Thoracic aorta (tissue), 2 donors: ENCODE measurements at regions not wholly inside any gene's neighbourhood (a gene's known extent, or its start where the extent isn't known, plus 50 kb on each side); places are given as distances from the start of the nearest gene placed in this dataset.

Experiments used
- ATAC-seq: fragments of 150-250 bp; one replicate; pipeline ENCODE4 v1.8.0; 2017; ENCODE audit warnings: low read depth; ENCODE audit not compliant: insufficient number of reproducible peaks, low FRiP score
- DNase-seq: peaks from one replicate; pipeline ENCODE4 v3.0.0-alpha.2; 2020; ENCODE audit warnings: low spot score
- H3K27ac ChIP-seq, 2 donors: fragments of 200-600 bp; sonication (generic); 1 replicate in 1 of 2; 2 replicates in 1 of 2; pipeline ENCODE4 v1.5.1; 2016; ENCODE audit warnings: mild to moderate bottlenecking in 2 of 2, moderate library complexity in 2 of 2
- H3K27me3 ChIP-seq: fragments of 200-600 bp; sonication (generic); replicated peaks from 2 replicates; pipeline ENCODE4 v1.6.0; 2016; ENCODE audit warnings: mild to moderate bottlenecking; ENCODE audit not compliant: insufficient read depth
- H3K36me3 ChIP-seq: fragments of 200-600 bp; sonication (generic); one replicate; pipeline ENCODE4 v1.5.1; 2016
- H3K4me1 ChIP-seq, 2 donors: fragments of 200-600 bp; sonication (generic); 1 replicate in 1 of 2; 2 replicates in 1 of 2; pipeline versions ENCODE4 v1.5.1 to v1.6.0; 2016; ENCODE audit warnings: low read depth in 2 of 2, mild to moderate bottlenecking in 1 of 2; ENCODE audit not compliant: control insufficient read depth in 1 of 2
- H3K4me3 ChIP-seq: fragments of 200-600 bp; sonication (generic); 2 replicates; pipeline ENCODE4 v1.5.1; 2016; ENCODE audit warnings: mild to moderate bottlenecking
- H3K9me3 ChIP-seq: fragments of 200-600 bp; sonication (generic); 2 replicates; pipeline ENCODE4 v1.5.1; 2016
- TF ChIP-seq, protein P1 (sequence below): fragments of 200-600 bp; sonication (generic); IDR thresholded peaks from one replicate; pipeline ENCODE4 v1.5.1; 2019; ENCODE audit warnings: antibody characterized with exemption

DNA sequence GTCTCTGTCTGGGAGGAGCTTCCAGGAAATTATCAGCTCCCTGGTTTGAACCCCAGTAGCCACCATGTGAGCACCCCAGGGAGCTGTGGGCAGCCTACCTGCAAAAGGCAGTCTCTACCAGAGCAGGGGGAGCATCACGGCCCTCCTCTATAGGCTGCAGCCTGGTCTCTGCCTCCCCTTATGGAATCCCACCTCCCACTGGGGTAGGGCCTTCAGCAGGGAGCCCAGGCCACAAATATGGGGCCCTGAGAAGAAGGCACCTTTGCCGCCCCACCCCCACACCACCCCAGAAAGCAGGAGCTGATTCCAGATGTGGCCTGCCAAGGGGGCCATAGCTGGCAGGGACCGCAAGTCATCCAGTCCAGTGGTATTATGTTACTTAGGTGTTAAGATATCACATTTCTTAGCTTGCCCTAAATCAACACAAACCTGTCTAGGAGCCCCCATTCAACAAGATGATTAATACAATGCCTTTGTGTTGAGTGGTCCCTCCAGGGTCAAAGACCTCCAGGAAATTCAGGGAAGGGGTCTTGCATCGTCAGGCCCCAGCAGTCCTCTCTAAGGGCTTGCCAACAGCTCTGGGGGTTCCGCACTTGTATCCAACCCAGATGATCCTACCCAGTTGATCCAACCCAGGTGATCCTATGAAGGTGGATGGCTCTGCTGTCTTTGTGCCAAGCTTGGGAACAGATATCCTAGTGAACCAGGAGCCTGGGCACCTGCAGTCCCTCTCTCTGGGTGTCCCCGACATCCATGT is 114.9 kb downstream of the OAT start:
- TF ChIP-seq, protein P1, sequence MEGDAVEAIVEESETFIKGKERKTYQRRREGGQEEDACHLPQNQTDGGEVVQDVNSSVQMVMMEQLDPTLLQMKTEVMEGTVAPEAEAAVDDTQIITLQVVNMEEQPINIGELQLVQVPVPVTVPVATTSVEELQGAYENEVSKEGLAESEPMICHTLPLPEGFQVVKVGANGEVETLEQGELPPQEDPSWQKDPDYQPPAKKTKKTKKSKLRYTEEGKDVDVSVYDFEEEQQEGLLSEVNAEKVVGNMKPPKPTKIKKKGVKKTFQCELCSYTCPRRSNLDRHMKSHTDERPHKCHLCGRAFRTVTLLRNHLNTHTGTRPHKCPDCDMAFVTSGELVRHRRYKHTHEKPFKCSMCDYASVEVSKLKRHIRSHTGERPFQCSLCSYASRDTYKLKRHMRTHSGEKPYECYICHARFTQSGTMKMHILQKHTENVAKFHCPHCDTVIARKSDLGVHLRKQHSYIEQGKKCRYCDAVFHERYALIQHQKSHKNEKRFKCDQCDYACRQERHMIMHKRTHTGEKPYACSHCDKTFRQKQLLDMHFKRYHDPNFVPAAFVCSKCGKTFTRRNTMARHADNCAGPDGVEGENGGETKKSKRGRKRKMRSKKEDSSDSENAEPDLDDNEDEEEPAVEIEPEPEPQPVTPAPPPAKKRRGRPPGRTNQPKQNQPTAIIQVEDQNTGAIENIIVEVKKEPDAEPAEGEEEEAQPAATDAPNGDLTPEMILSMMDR = no peak
- DNase-seq = no peak
- Histone ChIP-seq H3K36me3 (no peaks in the 10 kb centered on the region), H3K27ac (no peak overlapping the region), H3K4me1 (peaks cover 0 to 3% of the 10 kb centered on the region in 2 donors), H3K4me3 (no peak overlapping the region), H3K9me3 (no peaks in the 10 kb centered on the region), H3K27me3 (no peaks in the 10 kb centered on the region)
- ATAC-seq = no peak

DNA sequence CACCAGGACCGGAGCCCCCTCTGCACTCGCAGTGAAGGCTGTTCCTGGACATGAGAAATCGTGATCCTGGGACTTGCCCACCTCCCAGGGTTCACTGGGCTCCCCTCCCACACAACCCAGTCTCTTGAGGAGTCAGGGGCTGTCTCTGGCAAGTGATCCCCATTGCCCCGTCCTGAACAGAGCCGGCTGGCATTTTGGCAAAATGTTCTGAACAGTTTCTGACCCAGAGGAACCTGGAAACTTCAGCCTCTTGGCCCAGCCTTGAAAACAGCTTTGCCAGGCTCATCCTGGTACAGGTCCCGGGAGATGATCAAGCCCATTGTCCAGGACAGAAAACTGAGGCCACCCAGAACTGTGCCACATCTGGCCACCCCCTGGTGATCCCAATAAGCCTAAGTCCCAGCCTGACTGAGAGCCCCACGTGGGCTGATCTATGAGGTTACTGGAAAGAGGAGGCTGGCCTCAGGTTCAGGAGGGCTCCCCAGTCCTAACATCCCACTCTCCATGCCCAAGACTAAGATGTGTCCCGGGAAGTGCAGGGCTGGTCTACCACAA is 115.7 kb downstream of the OAT start:
- Histone ChIP-seq H3K27ac (no peak overlapping the region), H3K4me1 (peaks cover 0 to 3% of the 10 kb centered on the region in 2 donors), H3K4me3 (no peak overlapping the region), H3K27me3 (no peaks in the 10 kb centered on the region), H3K9me3 (no peaks in the 10 kb centered on the region), H3K36me3 (no peaks in the 10 kb centered on the region)
- TF ChIP-seq, protein P1 = no peak
- no peak for ATAC-seq
- no peak for DNase-seq

DNA sequence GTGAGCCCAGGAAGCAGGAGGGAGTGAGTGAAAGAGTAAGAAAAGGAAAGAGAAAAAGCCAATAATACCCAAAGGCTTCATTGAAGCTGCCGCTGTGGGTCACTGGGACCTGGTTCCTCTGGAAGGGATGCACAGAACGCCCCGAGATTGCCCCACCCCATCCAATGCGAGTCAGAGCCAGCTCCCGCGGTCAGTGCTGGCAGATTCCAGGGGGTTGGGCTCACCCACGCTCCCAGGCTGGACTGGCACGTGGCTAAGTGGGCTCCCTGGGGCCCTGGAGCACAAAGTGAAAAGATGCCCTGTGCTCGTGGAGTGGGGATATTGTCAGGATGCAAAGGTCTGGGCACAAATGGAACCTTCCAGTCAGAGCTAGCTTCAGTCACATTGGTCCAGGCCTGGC is 117.0 kb downstream of the OAT start:
- H3K27ac ChIP-seq = no peak overlapping the region
- no peaks in the 10 kb centered on the region for H3K27me3 ChIP-seq
- no peak for ATAC-seq
- DNase-seq = no peak
- H3K36me3 ChIP-seq = no peaks in the 10 kb centered on the region
- no peaks in the 10 kb centered on the region for H3K9me3 ChIP-seq
- H3K4me1 ChIP-seq = no peaks in the 10 kb centered on the region
- no peak overlapping the region for H3K4me3 ChIP-seq
- TF ChIP-seq, protein P1 = no peak

DNA sequence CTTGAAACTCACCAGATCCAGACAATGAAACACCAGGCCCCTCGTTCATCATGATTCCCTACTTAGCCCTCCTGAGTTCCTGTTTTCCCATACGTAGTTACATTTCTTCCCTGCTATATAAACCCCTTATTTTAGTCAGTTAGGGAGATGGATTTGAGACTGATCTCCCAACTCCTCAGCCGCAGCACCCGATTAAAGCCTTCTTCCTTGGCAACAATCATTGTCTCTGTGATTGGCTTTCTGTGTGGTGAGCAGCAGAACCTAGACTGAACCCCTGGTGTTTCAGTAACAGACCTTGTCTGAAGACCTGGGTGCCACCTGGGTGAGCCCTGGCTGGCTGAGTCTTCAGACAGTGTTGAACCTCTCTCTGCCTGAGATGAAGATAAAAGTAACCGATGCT is 118.0 kb downstream of the OAT start:
- no peak overlapping the region for H3K27ac ChIP-seq
- H3K4me1 ChIP-seq = no peaks in the 10 kb centered on the region
- H3K36me3 ChIP-seq = no peaks in the 10 kb centered on the region
- DNase-seq = no peak
- H3K9me3 ChIP-seq = no peaks in the 10 kb centered on the region
- ATAC-seq = no peak
- no peak overlapping the region for H3K4me3 ChIP-seq
- H3K27me3 ChIP-seq = no peaks in the 10 kb centered on the region
- TF ChIP-seq, protein P1 = no peak

DNA sequence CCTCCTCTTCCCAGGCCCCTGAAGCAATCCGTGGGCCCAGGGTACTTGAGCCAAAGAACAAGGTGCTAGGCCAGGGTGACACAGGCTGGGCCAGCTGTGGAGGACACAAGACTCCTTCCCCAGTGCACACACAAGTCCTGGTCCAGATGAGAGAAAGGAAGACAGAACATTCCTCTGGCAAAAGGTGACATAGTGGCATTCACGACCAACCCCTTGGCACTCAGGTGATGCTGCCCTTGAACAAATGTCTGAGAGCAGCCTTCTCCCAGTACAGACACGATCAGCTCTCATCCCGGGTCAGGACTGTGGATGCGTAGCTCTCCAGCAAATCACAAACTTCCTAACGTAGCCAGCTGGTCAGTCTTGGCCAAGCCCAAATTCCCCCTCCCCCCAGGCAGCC is 118.5 kb downstream of the OAT start:
- H3K4me1 ChIP-seq = no peaks in the 10 kb centered on the region
- H3K27ac ChIP-seq = no peak overlapping the region
- no peaks in the 10 kb centered on the region for H3K9me3 ChIP-seq
- ATAC-seq = no peak
- no peaks in the 10 kb centered on the region for H3K27me3 ChIP-seq
- DNase-seq = no peak
- TF ChIP-seq, protein P1 = no peak
- H3K36me3 ChIP-seq = no peaks in the 10 kb centered on the region
- no peak overlapping the region for H3K4me3 ChIP-seq
